ENCODE measurements at regions not wholly inside any gene's neighbourhood (a gene's known extent, or its start where the extent isn't known, plus 50 kb on each side); places are given as distances from the start of the nearest gene placed in this dataset.

DNA sequence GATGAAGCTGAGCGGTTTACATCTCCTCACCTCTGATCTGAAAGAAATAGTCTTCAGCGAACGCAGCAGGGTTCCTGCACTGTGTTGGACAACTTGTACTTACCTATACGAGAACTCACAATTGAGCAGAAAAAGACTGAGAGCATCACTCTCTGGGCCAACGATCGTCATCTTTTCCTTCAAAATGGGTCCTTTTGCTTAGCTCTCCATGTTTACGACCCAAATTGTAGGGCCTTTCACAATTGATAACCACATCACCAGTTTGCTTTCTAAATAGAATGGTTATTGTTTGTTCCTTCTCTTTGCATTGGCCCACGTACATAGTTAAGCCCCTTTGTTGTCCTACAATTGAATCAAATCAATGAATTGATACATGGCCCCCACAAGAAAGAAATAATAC, 110.0 kb upstream of the DMRT1 start:
- TF ChIP-seq, protein P1, sequence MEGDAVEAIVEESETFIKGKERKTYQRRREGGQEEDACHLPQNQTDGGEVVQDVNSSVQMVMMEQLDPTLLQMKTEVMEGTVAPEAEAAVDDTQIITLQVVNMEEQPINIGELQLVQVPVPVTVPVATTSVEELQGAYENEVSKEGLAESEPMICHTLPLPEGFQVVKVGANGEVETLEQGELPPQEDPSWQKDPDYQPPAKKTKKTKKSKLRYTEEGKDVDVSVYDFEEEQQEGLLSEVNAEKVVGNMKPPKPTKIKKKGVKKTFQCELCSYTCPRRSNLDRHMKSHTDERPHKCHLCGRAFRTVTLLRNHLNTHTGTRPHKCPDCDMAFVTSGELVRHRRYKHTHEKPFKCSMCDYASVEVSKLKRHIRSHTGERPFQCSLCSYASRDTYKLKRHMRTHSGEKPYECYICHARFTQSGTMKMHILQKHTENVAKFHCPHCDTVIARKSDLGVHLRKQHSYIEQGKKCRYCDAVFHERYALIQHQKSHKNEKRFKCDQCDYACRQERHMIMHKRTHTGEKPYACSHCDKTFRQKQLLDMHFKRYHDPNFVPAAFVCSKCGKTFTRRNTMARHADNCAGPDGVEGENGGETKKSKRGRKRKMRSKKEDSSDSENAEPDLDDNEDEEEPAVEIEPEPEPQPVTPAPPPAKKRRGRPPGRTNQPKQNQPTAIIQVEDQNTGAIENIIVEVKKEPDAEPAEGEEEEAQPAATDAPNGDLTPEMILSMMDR (conservative IDR thresholded peaks at IDR 0.05; ENCODE audit: low read length), result no peak
- TF ChIP-seq EZH2phosphoT487 (IDR thresholded peaks at IDR 0.05; ENCODE audit: borderline replicate concordance, low read depth, low read length), result no peak
- ChIA-PET POLR2A (interaction anchor here (1.5 kb wide), 1 partner anchor 13 kb away, joined by 3 read pairs; no protein-coding TSS in a partner anchor), CTCF (ENCODE audit: unreplicated experiment) (no interaction called here)
- Histone ChIP-seq H2AFZ (ENCODE audit: low read length) (no peak overlapping the region), H3K27ac (ENCODE audit: low read depth, low read length, poor library complexity, severe bottlenecking) (no peak overlapping the region), H4K20me1 (ENCODE audit: insufficient read depth, low read length) (no peaks in the 10 kb centered on the region), H3K9me3 (ENCODE audit: low read length) (no peaks in the 10 kb centered on the region), H3K4me2 (ENCODE audit: low read length) (no peak overlapping the region), H3K9me2 (ENCODE audit: insufficient read depth, low read length) (no peaks in the 10 kb centered on the region), H3K4me3 (ENCODE audit: low read depth, low read length, poor library complexity, severe bottlenecking) (no peak overlapping the region), H3K79me2 (ENCODE audit: insufficient read depth, low read depth, low read length) (no peaks in the 10 kb centered on the region), H3K4me1 (ENCODE audit: insufficient read depth, low read length, poor library complexity, severe bottlenecking) (no peaks in the 10 kb centered on the region), H3K36me3 (ENCODE audit: insufficient read depth, low read length) (peaks cover 54% of the 10 kb centered on the region)
- no peak for DNase-seq (ENCODE audit: low spot score)
- intact Hi-C loops (cut with micrococcal nuclease; ENCODE audit: unreplicated experiment), result no loop called here
- no TSS peak for BruUV-seq (replicated peaks)

GRCh38 chr9:734831-735511, 106.5 kb upstream of the DMRT1 start:
- BruUV-seq (replicated peaks), result no TSS peak
- Histone ChIP-seq H3K79me2 (ENCODE audit: insufficient read depth, low read depth, low read length) (no peaks in the 10 kb centered on the region), H3K4me2 (ENCODE audit: low read length) (no peak overlapping the region), H3K36me3 (ENCODE audit: insufficient read depth, low read length) (peaks cover 84% of the 10 kb centered on the region), H3K4me1 (ENCODE audit: insufficient read depth, low read length, poor library complexity, severe bottlenecking) (no peaks in the 10 kb centered on the region), H2AFZ (ENCODE audit: low read length) (no peak overlapping the region), H4K20me1 (ENCODE audit: insufficient read depth, low read length) (no peaks in the 10 kb centered on the region), H3K9me2 (ENCODE audit: insufficient read depth, low read length) (no peaks in the 10 kb centered on the region), H3K4me3 (ENCODE audit: low read depth, low read length, poor library complexity, severe bottlenecking) (no peak overlapping the region), H3K27ac (ENCODE audit: low read depth, low read length, poor library complexity, severe bottlenecking) (no peak overlapping the region), H3K9me3 (ENCODE audit: low read length) (no peaks in the 10 kb centered on the region)
- intact Hi-C loops (cut with micrococcal nuclease; ENCODE audit: unreplicated experiment), result no loop called here
- CTCF ChIA-PET (ENCODE audit: unreplicated experiment), result no interaction called here
- POLR2A ChIA-PET, result no interaction called here
- DNase-seq (ENCODE audit: low spot score), result no peak
- no peak for TF ChIP-seq EZH2phosphoT487 (IDR thresholded peaks at IDR 0.05; ENCODE audit: borderline replicate concordance, low read depth, low read length)
- TF ChIP-seq, protein P1 (conservative IDR thresholded peaks at IDR 0.05; ENCODE audit: low read length), result no peak

DNA sequence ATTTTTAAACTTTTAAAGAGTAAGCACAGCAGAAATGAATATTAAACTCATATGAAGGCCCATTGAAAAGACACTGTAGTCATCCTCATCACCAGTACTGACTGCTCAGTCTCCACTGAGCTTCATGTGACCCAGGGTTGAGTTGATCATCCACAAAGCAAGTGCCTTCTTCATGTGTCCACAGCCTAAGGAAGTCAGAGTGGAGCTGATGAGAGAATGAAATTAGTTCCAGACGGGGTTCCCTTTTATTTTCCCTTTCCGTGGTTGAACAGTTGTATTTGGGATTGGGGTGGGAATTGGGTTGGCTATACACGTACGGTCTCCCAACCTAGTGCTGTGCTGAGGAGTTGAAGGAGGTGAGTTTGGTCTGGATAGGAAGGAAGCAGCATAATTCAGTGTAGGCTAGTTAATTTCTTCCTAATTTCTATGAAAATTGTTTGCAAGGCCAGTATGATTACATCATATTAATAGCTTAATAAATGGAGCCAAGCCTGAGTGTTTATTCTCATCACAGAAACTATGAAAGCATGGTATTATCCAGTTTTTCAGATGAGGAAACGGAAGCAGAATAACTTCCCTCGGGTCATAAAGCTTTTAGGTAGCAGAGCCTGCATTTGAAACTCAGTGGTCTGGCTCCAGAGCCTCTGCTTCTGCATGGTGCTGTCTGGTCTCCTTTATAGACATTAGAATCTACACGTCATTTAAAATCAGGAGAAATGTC, 103.9 kb upstream of the DMRT1 start:
- POLR2A ChIA-PET, result no interaction called here
- TF ChIP-seq, protein P1 (conservative IDR thresholded peaks at IDR 0.05; ENCODE audit: low read length), result no peak
- TF ChIP-seq EZH2phosphoT487 (IDR thresholded peaks at IDR 0.05; ENCODE audit: borderline replicate concordance, low read depth, low read length), result no peak

More for the DNA sequence above, 103.9 kb upstream of the DMRT1 start:
- Histone ChIP-seq H3K4me3 (ENCODE audit: low read depth, low read length, poor library complexity, severe bottlenecking) (no peak overlapping the region), H3K36me3 (ENCODE audit: insufficient read depth, low read length) (peaks cover 87% of the 10 kb centered on the region), H4K20me1 (ENCODE audit: insufficient read depth, low read length) (no peaks in the 10 kb centered on the region), H3K4me1 (ENCODE audit: insufficient read depth, low read length, poor library complexity, severe bottlenecking) (no peaks in the 10 kb centered on the region), H2AFZ (ENCODE audit: low read length) (no peak overlapping the region), H3K27ac (ENCODE audit: low read depth, low read length, poor library complexity, severe bottlenecking) (no peak overlapping the region), H3K79me2 (ENCODE audit: insufficient read depth, low read depth, low read length) (no peaks in the 10 kb centered on the region), H3K9me2 (ENCODE audit: insufficient read depth, low read length) (no peaks in the 10 kb centered on the region), H3K4me2 (ENCODE audit: low read length) (no peak overlapping the region), H3K9me3 (ENCODE audit: low read length) (no peaks in the 10 kb centered on the region)
- intact Hi-C loops (cut with micrococcal nuclease; ENCODE audit: unreplicated experiment), result no loop called here
- DNase-seq (ENCODE audit: low spot score), result no peak
- TSS peak; percentile 17 for BruUV-seq (replicated peaks)
- CTCF ChIA-PET (ENCODE audit: unreplicated experiment), result no interaction called here

All from OCI-LY7 (cell line).